Loucy (cell line): ENCODE measurements at regions not wholly inside any gene's neighbourhood (a gene's known extent, or its start where the extent isn't known, plus 50 kb on each side); places are given as distances from the start of the nearest gene placed in this dataset.

Source experiments
- EZH2phosphoT487 ChIP-seq: fragments of 200-600 bp; IDR thresholded peaks from 2 replicates; pipeline ENCODE4 v1.6.1; 2018; ENCODE audit warnings: antibody characterized with exemption, mild to moderate bottlenecking, moderate library complexity, borderline replicate concordance
- TF ChIP-seq, protein P1 (sequence below): fragments of 200-600 bp; sonication (generic); conservative IDR thresholded peaks from 2 replicates; pipeline ENCODE4 v1.5.1; 2014; ENCODE audit warnings: mild to moderate bottlenecking, antibody characterized with exemption, low read length

DNA sequence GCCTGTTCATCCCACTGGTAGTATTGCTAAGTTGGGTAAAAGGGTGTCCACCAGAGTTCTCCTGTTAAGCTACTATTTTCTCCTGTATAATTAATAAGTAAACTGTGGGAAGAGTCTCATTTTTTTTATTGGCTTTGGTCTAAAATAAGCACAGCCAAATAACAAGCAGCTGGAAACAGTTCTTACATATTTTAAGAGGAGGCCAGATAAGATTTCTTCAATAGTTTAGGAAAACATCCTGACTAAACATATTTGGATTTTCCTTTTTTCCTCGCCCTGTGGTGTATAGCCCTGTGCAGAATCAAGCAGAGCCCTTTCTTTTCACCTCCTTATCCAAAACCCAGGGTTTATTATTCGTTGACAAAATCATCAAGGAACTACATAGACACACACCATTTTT, 122.2 kb upstream of the ZNF608 start:
- TF ChIP-seq, protein P1, sequence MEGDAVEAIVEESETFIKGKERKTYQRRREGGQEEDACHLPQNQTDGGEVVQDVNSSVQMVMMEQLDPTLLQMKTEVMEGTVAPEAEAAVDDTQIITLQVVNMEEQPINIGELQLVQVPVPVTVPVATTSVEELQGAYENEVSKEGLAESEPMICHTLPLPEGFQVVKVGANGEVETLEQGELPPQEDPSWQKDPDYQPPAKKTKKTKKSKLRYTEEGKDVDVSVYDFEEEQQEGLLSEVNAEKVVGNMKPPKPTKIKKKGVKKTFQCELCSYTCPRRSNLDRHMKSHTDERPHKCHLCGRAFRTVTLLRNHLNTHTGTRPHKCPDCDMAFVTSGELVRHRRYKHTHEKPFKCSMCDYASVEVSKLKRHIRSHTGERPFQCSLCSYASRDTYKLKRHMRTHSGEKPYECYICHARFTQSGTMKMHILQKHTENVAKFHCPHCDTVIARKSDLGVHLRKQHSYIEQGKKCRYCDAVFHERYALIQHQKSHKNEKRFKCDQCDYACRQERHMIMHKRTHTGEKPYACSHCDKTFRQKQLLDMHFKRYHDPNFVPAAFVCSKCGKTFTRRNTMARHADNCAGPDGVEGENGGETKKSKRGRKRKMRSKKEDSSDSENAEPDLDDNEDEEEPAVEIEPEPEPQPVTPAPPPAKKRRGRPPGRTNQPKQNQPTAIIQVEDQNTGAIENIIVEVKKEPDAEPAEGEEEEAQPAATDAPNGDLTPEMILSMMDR, result no peak
- TF ChIP-seq EZH2phosphoT487, result no peak
